ENCODE measurements at regions not wholly inside any gene's neighbourhood (a gene's known extent, or its start where the extent isn't known, plus 50 kb on each side); places are given as distances from the start of the nearest gene placed in this dataset.

- TF ChIP-seq CHD1 (IDR thresholded peaks at IDR 0.05; ENCODE audit: low read depth, low read length) (no peak), BHLHE40 (IDR thresholded peaks at IDR 0.05; ENCODE audit: low read depth, low read length) (no peak), CEBPB (IDR thresholded peaks at IDR 0.05; ENCODE audit: low read depth, low read length) (no peak), RAD21 (IDR thresholded peaks at IDR 0.05; ENCODE audit: low read length) (no peak), POLR2A (IDR thresholded peaks at IDR 0.05; ENCODE audit: low read depth, low read length) (no peak), SMC3 (IDR thresholded peaks at IDR 0.05; ENCODE audit: low read depth, low read length) (no peak), MXI1 (IDR thresholded peaks at IDR 0.05; ENCODE audit: borderline replicate concordance, low read depth, low read length) (no peak), FOS (IDR thresholded peaks at IDR 0.05; ENCODE audit: low read depth, low read length) (no peak), MAZ (IDR thresholded peaks at IDR 0.05; ENCODE audit: borderline replicate concordance, low read depth, low read length) (no peak)
- TF ChIP-seq, protein P1, sequence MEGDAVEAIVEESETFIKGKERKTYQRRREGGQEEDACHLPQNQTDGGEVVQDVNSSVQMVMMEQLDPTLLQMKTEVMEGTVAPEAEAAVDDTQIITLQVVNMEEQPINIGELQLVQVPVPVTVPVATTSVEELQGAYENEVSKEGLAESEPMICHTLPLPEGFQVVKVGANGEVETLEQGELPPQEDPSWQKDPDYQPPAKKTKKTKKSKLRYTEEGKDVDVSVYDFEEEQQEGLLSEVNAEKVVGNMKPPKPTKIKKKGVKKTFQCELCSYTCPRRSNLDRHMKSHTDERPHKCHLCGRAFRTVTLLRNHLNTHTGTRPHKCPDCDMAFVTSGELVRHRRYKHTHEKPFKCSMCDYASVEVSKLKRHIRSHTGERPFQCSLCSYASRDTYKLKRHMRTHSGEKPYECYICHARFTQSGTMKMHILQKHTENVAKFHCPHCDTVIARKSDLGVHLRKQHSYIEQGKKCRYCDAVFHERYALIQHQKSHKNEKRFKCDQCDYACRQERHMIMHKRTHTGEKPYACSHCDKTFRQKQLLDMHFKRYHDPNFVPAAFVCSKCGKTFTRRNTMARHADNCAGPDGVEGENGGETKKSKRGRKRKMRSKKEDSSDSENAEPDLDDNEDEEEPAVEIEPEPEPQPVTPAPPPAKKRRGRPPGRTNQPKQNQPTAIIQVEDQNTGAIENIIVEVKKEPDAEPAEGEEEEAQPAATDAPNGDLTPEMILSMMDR (conservative IDR thresholded peaks at IDR 0.05; ENCODE audit: low read depth, low read length): no peak
- TF ChIP-seq, protein P2, sequence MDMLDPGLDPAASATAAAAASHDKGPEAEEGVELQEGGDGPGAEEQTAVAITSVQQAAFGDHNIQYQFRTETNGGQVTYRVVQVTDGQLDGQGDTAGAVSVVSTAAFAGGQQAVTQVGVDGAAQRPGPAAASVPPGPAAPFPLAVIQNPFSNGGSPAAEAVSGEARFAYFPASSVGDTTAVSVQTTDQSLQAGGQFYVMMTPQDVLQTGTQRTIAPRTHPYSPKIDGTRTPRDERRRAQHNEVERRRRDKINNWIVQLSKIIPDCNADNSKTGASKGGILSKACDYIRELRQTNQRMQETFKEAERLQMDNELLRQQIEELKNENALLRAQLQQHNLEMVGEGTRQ (IDR thresholded peaks at IDR 0.05; ENCODE audit: low read depth, low read length): no peak
Observed at GRCh38 chr21:15121097-15121654, 56.4 kb upstream of the NRIP1 start.

All from IMR-90 (cell line).